ENCODE measurements at regions not wholly inside any gene's neighbourhood (a gene's known extent, or its start where the extent isn't known, plus 50 kb on each side); places are given as distances from the start of the nearest gene placed in this dataset.

DNA sequence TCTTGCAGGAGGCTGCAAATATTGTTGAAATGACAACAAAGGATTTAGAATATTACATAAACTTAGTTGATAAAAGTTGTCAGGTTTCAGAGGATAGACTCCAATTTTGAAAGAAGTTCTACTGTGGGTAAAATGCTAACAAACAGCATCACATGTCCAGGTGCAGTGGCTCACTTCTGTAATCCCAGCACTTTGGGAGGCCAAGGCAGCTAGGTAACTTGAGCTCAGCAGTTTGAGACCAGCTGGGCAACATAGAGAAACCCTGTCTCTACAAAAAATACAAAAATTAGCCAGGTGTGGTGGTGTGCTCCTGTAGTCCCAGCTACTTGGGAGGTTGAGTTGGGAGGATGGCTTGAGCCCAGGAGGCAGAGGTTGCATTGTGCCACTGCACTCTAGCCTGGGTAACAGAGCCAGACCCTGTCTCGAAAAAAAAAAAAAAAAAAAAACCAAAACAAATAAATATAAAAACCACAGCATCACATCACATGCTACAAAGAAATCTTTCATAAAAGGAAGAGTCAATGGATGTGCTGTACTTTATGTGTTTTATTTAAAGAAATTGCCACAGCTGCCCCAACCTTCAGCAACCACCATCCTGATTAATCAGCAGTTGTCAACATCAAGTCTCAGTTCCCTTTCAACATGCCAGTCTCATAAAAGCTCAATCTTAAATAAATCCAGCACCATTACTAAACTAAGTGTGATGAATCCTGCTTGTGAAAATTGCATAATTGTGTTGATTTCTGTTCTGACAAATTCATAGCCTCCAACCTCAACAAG lies 83.2 kb upstream of the MBL2 start:
- TF ChIP-seq, protein P1, sequence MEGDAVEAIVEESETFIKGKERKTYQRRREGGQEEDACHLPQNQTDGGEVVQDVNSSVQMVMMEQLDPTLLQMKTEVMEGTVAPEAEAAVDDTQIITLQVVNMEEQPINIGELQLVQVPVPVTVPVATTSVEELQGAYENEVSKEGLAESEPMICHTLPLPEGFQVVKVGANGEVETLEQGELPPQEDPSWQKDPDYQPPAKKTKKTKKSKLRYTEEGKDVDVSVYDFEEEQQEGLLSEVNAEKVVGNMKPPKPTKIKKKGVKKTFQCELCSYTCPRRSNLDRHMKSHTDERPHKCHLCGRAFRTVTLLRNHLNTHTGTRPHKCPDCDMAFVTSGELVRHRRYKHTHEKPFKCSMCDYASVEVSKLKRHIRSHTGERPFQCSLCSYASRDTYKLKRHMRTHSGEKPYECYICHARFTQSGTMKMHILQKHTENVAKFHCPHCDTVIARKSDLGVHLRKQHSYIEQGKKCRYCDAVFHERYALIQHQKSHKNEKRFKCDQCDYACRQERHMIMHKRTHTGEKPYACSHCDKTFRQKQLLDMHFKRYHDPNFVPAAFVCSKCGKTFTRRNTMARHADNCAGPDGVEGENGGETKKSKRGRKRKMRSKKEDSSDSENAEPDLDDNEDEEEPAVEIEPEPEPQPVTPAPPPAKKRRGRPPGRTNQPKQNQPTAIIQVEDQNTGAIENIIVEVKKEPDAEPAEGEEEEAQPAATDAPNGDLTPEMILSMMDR (IDR thresholded peaks at IDR 0.05): no peak
- no peak for TF ChIP-seq POLR2A (IDR thresholded peaks at IDR 0.05)
